IMR-90 (cell line): ENCODE measurements at regions not wholly inside any gene's neighbourhood (a gene's known extent, or its start where the extent isn't known, plus 50 kb on each side); places are given as distances from the start of the nearest gene placed in this dataset.

Experiments used
- ATAC-seq: fragments of 200-7000 bp; cut with Tn5 transposase; 2 replicates; pipeline ENCODE4 v1.9.1; 2020; ENCODE audit warnings: low read depth, mild to moderate bottlenecking, moderate library complexity
- BruUV-seq: library from RNA; stranded (reverse); fragments of 400-500 nt; replicated peaks from 2 replicates; lab custom pipeline; 2021; lab: Mats Ljungman, UMichigan
- CTCF ChIA-PET: fragments of 300-600 bp; formaldehyde crosslinking; extraction: SDS; loops from one replicate; lab custom pipeline; 2021; ENCODE audit warnings: antibody characterized with exemption; lab: Yijun Ruan, JAX
- POLR2A ChIA-PET: fragments of 300-600 bp; sonication (Branson Sonifier 250); formaldehyde crosslinking; loops from one replicate; lab custom pipeline; 2022; ENCODE audit warnings: antibody characterized with exemption; ENCODE audit not compliant: unreplicated experiment; lab: Charles Lee
- DNase-seq: peaks from one replicate; pipeline ENCODE4 v3.0.0; 2013
- H2AFZ ChIP-seq: replicated peaks from 2 replicates; pipeline ENCODE3; 2013; ENCODE audit warnings: low read length, mild to moderate bottlenecking; ENCODE audit not compliant: poor library complexity
- H2AK5ac ChIP-seq: 2 replicates; pipeline ENCODE4 v1.6.1; 2013; ENCODE audit warnings: low read depth, low read length, inconsistent platforms
- H2AK9ac ChIP-seq: replicated peaks from 2 replicates; pipeline ENCODE3; 2013; ENCODE audit warnings: mild to moderate bottlenecking, low read depth, low read length, moderate library complexity; ENCODE audit not compliant: poor library complexity
- H2BK120ac ChIP-seq: 2 replicates; pipeline ENCODE4 v1.6.1; 2013; ENCODE audit warnings: low read depth, low read length, inconsistent platforms
- H2BK15ac ChIP-seq: 3 replicates; pipeline ENCODE4 v1.6.1; 2013; ENCODE audit warnings: low read depth, low read length, inconsistent platforms
- H2BK20ac ChIP-seq: 2 replicates; pipeline ENCODE4 v1.6.1; 2013; ENCODE audit warnings: low read depth, mild to moderate bottlenecking, inconsistent platforms, low read length, moderate library complexity
- H2BK5ac ChIP-seq: 2 replicates; pipeline ENCODE4 v1.6.1; 2013; ENCODE audit warnings: mild to moderate bottlenecking, low read depth, low read length, inconsistent platforms; ENCODE audit not compliant: poor library complexity, severe bottlenecking
- H3K14ac ChIP-seq: replicated peaks from 2 replicates; pipeline ENCODE4 v1.6.1; 2013; ENCODE audit warnings: low read depth, low read length, inconsistent platforms
- H3K18ac ChIP-seq: 2 replicates; pipeline ENCODE4 v1.6.1; 2013; ENCODE audit warnings: low read depth, low read length, control low read depth
- H3K23ac ChIP-seq: 2 replicates; pipeline ENCODE4 v1.6.1; 2013; ENCODE audit warnings: low read depth, low read length, inconsistent platforms
- H3K27ac ChIP-seq: 2 replicates; pipeline ENCODE4 v1.5.1; 2013; ENCODE audit warnings: mild to moderate bottlenecking, control low read depth, low read length; ENCODE audit not compliant: insufficient read depth
- H3K27me3 ChIP-seq: 2 replicates; pipeline ENCODE4 v1.6.1; 2013; ENCODE audit warnings: low read length; ENCODE audit not compliant: control insufficient read depth, insufficient read depth
- H3K36me3 ChIP-seq: 2 replicates; pipeline ENCODE4 v1.6.1; 2013; ENCODE audit warnings: low read length, mixed read lengths; ENCODE audit not compliant: control insufficient read depth, insufficient read depth
- H3K4ac ChIP-seq: 2 replicates; pipeline ENCODE4 v1.6.1; 2013; ENCODE audit warnings: low read depth, low read length, inconsistent platforms
- H3K4me1 ChIP-seq: 2 replicates; pipeline ENCODE4 v1.6.1; 2013; ENCODE audit warnings: low read length, mixed read lengths; ENCODE audit not compliant: control insufficient read depth, insufficient read depth
- H3K4me2 ChIP-seq: 2 replicates; pipeline ENCODE4 v1.6.1; 2013; ENCODE audit warnings: low read depth, mild to moderate bottlenecking, control low read depth, low read length, moderate library complexity
- H3K4me3 ChIP-seq: 2 replicates; pipeline ENCODE4 v1.5.1; 2013; ENCODE audit warnings: low read depth, mild to moderate bottlenecking, control low read depth, low read length, moderate library complexity; ENCODE audit not compliant: insufficient read depth
- H3K56ac ChIP-seq: 2 replicates; pipeline ENCODE4 v1.6.1; 2013; ENCODE audit warnings: low read length, inconsistent platforms; ENCODE audit not compliant: insufficient read depth; ENCODE audit errors: extremely low read depth
- H3K79me1 ChIP-seq, 2 experiments: 2 replicates each; pipeline ENCODE4 v1.6.1; 2013; ENCODE audit warnings: low read length in 2 of 2, inconsistent platforms in 1 of 2, low read depth in 1 of 2
- H3K9ac ChIP-seq: 2 replicates; pipeline ENCODE4 v1.6.1; 2013; ENCODE audit warnings: low read depth, low read length, control low read depth
- H3K9me1 ChIP-seq: 2 replicates; pipeline ENCODE4 v1.6.1; 2013; ENCODE audit warnings: low read length, inconsistent platforms; ENCODE audit not compliant: insufficient read depth
- H3K9me3 ChIP-seq: 2 replicates; pipeline ENCODE4 v1.6.1; 2013; ENCODE audit warnings: low read length; ENCODE audit not compliant: control insufficient read depth, insufficient read depth
- H4K20me1 ChIP-seq: 2 replicates; pipeline ENCODE4 v1.6.1; 2013; ENCODE audit warnings: low read length, inconsistent platforms; ENCODE audit not compliant: insufficient read depth
- H4K5ac ChIP-seq: 2 replicates; pipeline ENCODE4 v1.6.1; 2013; ENCODE audit warnings: mild to moderate bottlenecking, low read depth, low read length, control low read depth
- H4K8ac ChIP-seq, 2 experiments: 2 replicates each; pipeline ENCODE4 v1.6.1; 2013; ENCODE audit warnings: low read depth in 2 of 2, low read length in 2 of 2, control low read depth in 1 of 2, inconsistent platforms in 1 of 2
- H4K91ac ChIP-seq: 2 replicates; pipeline ENCODE4 v1.6.1; 2013; ENCODE audit warnings: low read depth, low read length, inconsistent platforms; ENCODE audit not compliant: insufficient read depth
- CEBPB ChIP-seq: IDR thresholded peaks from 2 replicates; pipeline ENCODE4 v1.6.1; 2012; ENCODE audit warnings: low read depth, low read length, improper control_type of control experiment
- CHD1 ChIP-seq: IDR thresholded peaks from 2 replicates; pipeline ENCODE4 v1.6.1; 2012; ENCODE audit warnings: low read depth, low read length, improper control_type of control experiment
- FOS ChIP-seq: fragments of 150-350 bp; IDR thresholded peaks from 2 replicates; pipeline ENCODE4 v1.6.1; 2016; ENCODE audit warnings: low read depth, low read length
- MAFK ChIP-seq: IDR thresholded peaks from 2 replicates; pipeline ENCODE4 v1.6.1; 2012; ENCODE audit warnings: low read depth, low read length, improper control_type of control experiment
- MXI1 ChIP-seq: IDR thresholded peaks from 2 replicates; pipeline ENCODE4 v1.6.1; 2012; ENCODE audit warnings: low read depth, mild to moderate bottlenecking, low read length, moderate library complexity, borderline replicate concordance
- POLR2A ChIP-seq: IDR thresholded peaks from 2 replicates; pipeline ENCODE4 v1.6.1; 2012; ENCODE audit warnings: mild to moderate bottlenecking, low read depth, low read length
- RCOR1 ChIP-seq: IDR thresholded peaks from 2 replicates; pipeline ENCODE4 v1.6.1; 2012; ENCODE audit warnings: mild to moderate bottlenecking, low read length, improper control_type of control experiment; ENCODE audit not compliant: insufficient replicate concordance
- RFX5 ChIP-seq: IDR thresholded peaks from 2 replicates; pipeline ENCODE4 v1.8.0; 2012; ENCODE audit warnings: low read depth, mild to moderate bottlenecking, low read length, moderate library complexity
- SMC3 ChIP-seq: fragments of 150-350 bp; IDR thresholded peaks from 2 replicates; pipeline ENCODE4 v1.6.1; 2016; ENCODE audit warnings: low read depth, mild to moderate bottlenecking, antibody characterized with exemption, low read length, moderate library complexity
- WGBS, 2 experiments: methylation state at CpG; one replicate each; pipeline versions ENCODE4 v1.1.5 to v1.1.7; 2013; ENCODE audit warnings: missing lambda C conversion rate in 2 of 2; ENCODE audit not compliant: insufficient read length in 1 of 2; ENCODE audit errors: extremely low coverage in 2 of 2; 5-methylcytosine and 5-hydroxymethylcytosine counted together
- dilution Hi-C: fragments of 300-500 bp; cut with HindIII; formaldehyde crosslinking; loops from one replicate; pipeline ENCODE4 v1.14.3; 2018; ENCODE audit warnings: low sequenced_read_pairs; ENCODE audit not compliant: unreplicated experiment
- in situ Hi-C: fragments of 300-500 bp; cut with MboI; formaldehyde crosslinking; loops from 3 replicates; pipeline ENCODE4 v1.14.3; 2019; ENCODE audit warnings: low sequenced_read_pairs, inconsistent platforms, mixed read lengths
- intact Hi-C: fragments of 100-400 bp; cut with micrococcal nuclease; formaldehyde crosslinking; loops from 2 replicates; pipeline ENCODE4 v1.10.0; 2022
- TF ChIP-seq, protein P1 (sequence below): fragments of 150-350 bp; IDR thresholded peaks from 2 replicates; pipeline ENCODE4 v1.6.1; 2017; ENCODE audit warnings: mild to moderate bottlenecking, antibody characterized with exemption, low read length, low read depth
- TF ChIP-seq, protein P2 (sequence below): conservative IDR thresholded peaks from 2 replicates; pipeline ENCODE4 v1.5.1; 2012; ENCODE audit warnings: mild to moderate bottlenecking, low read depth, low read length, improper control_type of control experiment
- TF ChIP-seq, protein P3 (sequence below): fragments of 150-350 bp; IDR thresholded peaks from 2 replicates; pipeline ENCODE4 v1.6.1; 2016; ENCODE audit warnings: low read depth, mild to moderate bottlenecking, low read length, moderate library complexity, borderline replicate concordance

DNA sequence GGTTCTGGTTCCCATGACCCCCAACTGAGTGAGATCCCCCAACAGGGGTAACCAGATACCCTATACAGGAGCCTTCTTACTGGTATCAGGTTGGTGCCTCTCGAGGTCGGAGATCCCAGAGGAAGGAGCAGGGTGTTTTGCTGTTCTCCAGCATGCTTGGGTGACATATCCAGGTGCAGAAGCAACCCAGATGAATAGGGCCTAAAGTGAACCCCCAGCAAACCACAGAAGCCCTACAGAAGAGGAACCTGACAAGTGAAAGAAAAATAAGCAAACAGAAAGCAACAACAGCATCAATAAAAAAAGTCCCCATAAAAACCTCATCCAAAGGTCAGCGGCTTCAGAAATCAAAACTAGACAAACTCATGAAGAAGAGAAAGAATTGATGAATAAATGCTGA is 633.4 kb upstream of the CXADR start:
- no peak for ATAC-seq
- Histone ChIP-seq H2AK5ac (no peak overlapping the region), H2BK15ac (no peak overlapping the region), H2BK20ac (no peak overlapping the region), H3K4me1 (no peaks in the 10 kb centered on the region), H3K4ac (no peak overlapping the region), H3K9ac (no peak overlapping the region), H2AFZ (no peak overlapping the region), H3K27me3 (no peaks in the 10 kb centered on the region), H3K27ac (no peak overlapping the region), H4K91ac (no peak overlapping the region), H3K23ac (no peak overlapping the region), H2BK120ac (no peak overlapping the region), H3K9me1 (no peaks in the 10 kb centered on the region), H3K36me3 (no peaks in the 10 kb centered on the region), H3K4me3 (no peak overlapping the region), H2AK9ac (no peak overlapping the region), H4K5ac (no peak overlapping the region), H3K14ac (no peak overlapping the region), H3K18ac (no peak overlapping the region), H3K79me1 (no peaks in the 10 kb centered on the region), H4K8ac (no peak overlapping the region), H2BK5ac (no peak overlapping the region), H4K20me1 (no peaks in the 10 kb centered on the region), H3K4me2 (no peak overlapping the region), H3K56ac (no peak overlapping the region), H3K9me3 (0 out of 2 replicates have a peak, but pooled peaks cover 2% of the 10 kb centered on the region)
- WGBS, 2 experiments = no CpG with 5 or more reads among the region's 3 CpGs
- ChIA-PET POLR2A (no interaction called here), CTCF (no interaction called here)
- in situ Hi-C loops (no loop called here), dilution Hi-C loops (no loop called here), intact Hi-C loops (no loop called here)
- BruUV-seq = no TSS peak
- TF ChIP-seq, protein P1, sequence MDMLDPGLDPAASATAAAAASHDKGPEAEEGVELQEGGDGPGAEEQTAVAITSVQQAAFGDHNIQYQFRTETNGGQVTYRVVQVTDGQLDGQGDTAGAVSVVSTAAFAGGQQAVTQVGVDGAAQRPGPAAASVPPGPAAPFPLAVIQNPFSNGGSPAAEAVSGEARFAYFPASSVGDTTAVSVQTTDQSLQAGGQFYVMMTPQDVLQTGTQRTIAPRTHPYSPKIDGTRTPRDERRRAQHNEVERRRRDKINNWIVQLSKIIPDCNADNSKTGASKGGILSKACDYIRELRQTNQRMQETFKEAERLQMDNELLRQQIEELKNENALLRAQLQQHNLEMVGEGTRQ = no peak
- no peak for TF ChIP-seq CHD1
- no peak for TF ChIP-seq MAFK
- no peak for TF ChIP-seq RCOR1
- no peak for TF ChIP-seq POLR2A
- TF ChIP-seq, protein P2, sequence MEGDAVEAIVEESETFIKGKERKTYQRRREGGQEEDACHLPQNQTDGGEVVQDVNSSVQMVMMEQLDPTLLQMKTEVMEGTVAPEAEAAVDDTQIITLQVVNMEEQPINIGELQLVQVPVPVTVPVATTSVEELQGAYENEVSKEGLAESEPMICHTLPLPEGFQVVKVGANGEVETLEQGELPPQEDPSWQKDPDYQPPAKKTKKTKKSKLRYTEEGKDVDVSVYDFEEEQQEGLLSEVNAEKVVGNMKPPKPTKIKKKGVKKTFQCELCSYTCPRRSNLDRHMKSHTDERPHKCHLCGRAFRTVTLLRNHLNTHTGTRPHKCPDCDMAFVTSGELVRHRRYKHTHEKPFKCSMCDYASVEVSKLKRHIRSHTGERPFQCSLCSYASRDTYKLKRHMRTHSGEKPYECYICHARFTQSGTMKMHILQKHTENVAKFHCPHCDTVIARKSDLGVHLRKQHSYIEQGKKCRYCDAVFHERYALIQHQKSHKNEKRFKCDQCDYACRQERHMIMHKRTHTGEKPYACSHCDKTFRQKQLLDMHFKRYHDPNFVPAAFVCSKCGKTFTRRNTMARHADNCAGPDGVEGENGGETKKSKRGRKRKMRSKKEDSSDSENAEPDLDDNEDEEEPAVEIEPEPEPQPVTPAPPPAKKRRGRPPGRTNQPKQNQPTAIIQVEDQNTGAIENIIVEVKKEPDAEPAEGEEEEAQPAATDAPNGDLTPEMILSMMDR = no peak
- no peak for TF ChIP-seq FOS
- no peak for TF ChIP-seq SMC3
- TF ChIP-seq, protein P3, sequence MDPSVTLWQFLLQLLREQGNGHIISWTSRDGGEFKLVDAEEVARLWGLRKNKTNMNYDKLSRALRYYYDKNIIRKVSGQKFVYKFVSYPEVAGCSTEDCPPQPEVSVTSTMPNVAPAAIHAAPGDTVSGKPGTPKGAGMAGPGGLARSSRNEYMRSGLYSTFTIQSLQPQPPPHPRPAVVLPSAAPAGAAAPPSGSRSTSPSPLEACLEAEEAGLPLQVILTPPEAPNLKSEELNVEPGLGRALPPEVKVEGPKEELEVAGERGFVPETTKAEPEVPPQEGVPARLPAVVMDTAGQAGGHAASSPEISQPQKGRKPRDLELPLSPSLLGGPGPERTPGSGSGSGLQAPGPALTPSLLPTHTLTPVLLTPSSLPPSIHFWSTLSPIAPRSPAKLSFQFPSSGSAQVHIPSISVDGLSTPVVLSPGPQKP = no peak
- no peak for TF ChIP-seq CEBPB
- no peak for TF ChIP-seq RFX5
- no peak for TF ChIP-seq MXI1
- no peak for DNase-seq
